NCI-H345 treated with DMSO at 0.1 percent for 48 hours (cell line): ENCODE measurements at regions not wholly inside any gene's neighbourhood (a gene's known extent, or its start where the extent isn't known, plus 50 kb on each side); places are given as distances from the start of the nearest gene placed in this dataset.
"Not testable (repeated sequence)": the region's sequence is repeated elsewhere in the genome, so short reads cannot be mapped to it uniquely, and the experiment has no call there.

Source experiments
- DNase-seq: peaks from one replicate; lab custom pipeline; 2025; ENCODE audit not compliant: unreplicated experiment; lab: John Stamatoyannopoulos, UW

DNA sequence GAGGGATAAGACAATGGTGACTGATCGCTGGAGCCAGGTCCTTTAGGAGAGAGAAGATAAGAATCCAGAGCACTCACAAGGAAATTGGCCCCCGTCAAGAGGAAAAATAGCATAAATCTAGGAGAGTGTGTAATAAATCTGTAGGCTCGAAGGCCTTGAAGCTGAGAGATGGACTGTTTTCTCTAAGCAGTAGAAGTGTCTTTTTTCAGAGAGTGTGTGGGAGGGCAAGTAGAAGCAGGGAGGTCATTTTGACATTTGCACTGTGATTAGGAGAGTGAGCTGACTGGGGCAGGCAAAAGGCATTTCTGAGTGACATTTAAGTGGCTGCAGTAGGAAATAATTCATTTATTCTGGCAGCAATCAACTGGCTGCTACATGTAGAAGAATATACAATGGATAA, 78.0 kb upstream of the DDHD1 start:
- no peak for DNase-seq

DNA sequence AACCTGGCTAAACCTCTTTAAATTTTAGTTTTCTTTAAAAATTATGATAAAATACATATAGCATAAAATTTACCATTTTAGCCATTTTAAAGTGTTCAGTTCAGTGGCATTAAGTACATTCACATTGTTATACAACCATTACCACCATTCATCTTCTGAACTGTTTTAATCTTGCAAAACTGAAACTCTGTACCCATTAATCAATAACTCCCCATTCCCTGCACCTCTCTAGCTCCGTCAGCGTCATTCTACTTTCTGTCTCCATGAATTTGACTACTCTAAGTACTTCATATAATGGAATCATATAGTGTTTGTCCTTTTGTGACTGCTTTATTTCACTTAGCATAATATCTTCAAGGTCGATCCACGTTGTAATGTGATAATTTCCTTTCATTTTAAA, 75.8 kb upstream of the DDHD1 start:
- DNase-seq = no peak

DNA sequence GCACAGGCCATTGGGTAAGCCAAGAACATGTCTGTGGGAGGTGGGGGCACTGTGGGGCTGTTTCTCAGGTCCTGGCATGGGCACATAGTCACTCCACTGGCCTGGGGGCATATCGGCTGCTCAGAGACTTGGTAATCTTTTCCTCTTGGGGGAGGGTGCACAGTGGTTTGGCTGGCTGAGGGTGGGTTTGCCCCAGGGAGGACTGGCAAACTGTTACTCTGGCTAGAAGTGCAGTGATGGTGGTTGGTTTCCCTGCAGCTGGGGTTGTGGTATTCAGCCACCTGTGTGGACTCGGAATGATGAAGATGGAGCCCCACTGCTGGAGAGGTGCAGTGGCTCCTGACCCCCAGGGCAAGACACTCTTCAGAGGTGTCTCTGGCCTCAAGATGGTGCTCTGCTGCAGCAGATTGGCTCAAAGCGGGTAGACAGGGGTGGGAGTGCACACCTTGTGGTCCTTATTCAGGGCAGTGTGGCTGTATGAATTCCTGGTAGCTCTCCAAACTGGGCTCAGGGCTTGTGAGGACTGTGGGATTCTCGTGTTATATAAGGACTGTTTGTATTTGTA, 74.1 kb upstream of the DDHD1 start:
- DNase-seq = no peak

GRCh38 chr14:53226553-53226952, 73.4 kb upstream of the DDHD1 start:
- no peak for DNase-seq

DNA sequence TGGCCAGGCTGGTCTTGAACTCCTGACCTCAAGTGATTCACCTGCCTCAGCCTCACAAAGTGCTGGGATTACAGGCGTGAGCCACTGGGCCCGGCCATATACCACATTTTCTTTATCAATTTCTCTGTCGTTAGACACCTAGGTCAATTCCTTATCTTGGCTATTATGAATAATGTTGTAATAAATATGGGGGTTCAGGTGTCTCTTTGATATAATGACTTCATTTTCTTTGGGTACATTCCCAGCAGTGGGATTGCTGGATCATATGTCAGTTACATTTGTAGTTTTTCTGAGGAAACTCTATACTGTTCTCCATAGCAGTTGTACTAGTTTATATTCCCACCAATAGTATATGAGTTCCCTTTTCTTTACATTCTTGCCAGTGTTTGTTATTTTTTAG, 67.8 kb upstream of the DDHD1 start:
- DNase-seq = no peak

DNA sequence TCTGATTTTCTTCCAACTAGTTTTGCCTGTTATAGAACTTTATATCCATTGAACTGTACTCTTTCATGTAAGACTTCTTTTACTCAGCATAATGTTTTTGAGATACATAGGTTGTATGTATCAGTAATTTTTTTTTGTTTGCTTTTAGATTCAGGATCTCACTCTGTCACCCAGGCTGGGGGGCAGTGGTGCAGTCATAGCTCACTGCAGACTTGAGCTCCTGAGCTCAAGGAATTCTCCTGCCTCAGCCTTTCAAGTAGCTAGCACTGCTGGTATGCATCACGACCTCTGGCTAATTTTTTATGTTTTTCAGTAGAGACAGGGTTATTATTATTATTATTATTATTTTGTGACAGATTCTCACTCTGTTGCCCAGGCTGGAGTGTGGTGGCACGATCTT, 65.0 kb upstream of the DDHD1 start:
- no peak for DNase-seq

DNA sequence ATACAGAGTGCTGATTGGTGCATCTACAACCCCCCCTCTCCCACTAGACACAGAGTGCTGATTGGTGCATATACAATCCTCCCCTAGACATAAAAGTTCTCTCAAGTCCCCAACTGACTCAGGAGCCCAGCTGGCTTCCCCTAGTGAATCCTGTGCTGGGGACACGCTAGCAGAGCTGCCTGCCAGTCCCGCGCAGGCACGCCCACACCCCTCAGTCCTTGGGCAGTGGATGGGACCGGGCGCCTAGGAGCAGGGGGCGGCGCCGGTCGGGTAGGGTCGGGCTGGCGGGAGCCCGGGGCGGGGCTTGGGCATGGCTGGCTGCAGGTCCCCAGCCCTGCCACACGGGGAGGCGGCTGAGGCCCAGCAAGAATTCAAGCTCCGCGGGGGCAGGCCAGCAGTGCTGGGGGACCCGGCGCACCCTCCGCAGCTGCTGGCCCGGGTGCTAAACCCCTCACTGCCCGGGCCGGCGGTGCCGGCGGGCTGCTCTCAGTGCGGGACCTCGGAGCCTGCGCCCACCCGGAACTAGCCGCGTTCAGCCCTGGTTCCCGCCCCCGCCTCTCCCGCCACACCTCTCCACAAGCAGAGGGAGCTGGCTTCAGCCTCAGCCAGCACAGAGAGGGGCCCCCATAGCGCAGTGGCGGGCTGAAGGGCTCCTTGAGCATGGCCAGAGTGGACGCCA, 64.3 kb upstream of the DDHD1 start:
- peak; percentile 23 for DNase-seq

DNA sequence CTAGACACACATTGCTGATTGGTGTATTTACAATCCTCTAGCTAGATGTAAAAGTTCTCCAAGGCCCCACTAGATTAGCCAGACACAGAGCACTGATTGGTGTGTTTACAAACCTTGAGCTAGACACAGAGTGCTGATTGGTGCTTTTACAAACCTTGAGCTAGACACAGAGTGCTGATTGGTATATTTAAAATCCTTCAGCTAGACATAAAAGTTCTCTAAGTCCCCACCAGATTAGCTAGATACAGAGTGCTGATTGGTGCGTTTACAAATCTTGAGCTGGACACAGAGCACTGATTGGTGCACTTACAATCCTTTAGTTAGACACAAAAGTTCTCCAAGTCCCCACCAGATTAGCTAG, 63.8 kb upstream of the DDHD1 start:
- not testable (repeated sequence) for DNase-seq

- not testable (repeated sequence) for DNase-seq
These were observed 63.4 kb upstream of the DDHD1 start for GRCh38 chr14:53216478-53216877.

DNA sequence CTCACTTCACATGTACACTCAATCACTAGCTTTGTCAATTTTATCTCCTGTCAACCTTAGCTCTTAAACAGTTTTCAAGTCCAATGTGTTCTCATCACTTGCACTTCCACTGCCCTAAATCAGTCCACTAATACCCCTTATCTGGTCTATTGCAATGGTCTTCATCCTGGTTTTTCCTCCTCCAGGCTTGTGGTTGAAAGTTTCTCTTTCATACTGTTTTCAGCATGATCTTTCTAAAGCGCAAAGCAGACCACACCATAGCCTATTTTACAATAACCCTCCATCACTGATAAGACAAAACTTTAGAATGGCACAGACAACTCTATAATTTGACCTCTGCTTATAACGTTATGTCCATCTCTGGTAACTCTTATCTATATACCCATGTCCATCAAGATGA, 62.0 kb upstream of the DDHD1 start:
- DNase-seq = no peak

DNA sequence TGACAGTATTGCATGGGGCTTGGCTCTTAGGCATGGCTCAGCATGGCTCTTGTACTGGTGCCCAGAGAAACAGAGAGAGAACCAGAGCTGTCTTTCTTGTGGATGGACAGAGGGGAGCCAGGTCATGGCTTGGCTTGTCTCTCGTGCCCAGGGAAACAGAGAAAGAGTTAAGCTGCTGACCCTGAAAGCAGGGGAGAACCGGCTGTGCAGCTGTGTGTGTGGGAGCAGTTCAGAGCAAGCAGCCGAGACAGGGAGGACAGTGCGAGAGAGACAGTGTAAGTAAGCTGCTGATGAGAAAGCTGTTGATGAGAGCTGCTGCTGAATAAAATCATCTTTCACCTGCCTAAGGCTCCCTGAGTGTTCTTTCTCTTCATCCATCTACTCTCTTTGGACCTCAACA, 61.3 kb upstream of the DDHD1 start:
- no peak for DNase-seq

DNA sequence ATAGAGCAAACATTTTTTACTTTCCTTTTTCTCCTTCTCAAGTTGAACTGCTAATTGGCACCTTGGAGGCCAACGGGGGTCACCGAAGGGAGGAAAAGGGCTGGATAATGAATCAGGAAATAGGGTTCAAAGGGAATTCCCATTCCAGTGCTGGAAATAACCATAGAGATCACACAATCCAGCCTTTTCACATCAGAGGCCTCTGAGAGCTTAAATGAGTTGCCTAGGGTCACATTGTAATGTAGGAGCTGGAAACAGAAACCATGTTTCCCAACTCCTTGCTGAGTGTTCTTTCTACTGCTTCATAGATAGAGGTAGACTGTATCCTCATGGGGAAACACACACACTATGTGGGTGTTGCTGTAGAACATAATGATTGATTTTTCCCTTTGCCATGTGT, 60.6 kb upstream of the DDHD1 start:
- no peak for DNase-seq

DNA sequence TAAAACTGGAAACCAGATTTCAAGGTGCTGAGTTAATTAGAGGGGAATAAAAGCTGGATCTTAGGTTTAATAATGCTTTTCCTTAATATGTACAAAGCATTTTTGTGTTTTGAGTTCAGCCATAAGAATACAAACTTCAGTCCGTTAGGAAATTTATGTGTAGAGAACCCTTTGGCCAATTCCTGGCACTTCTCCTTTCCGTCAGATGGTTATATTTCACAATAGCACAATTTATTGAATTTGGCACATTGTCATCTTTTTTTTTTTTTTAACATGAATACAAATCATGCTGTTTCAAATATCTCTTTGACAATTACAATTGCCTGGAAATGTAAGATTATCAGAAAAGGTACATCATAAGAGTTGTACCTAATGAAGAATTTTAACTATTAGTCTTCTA, 56.2 kb upstream of the DDHD1 start:
- DNase-seq = no peak
